ENCODE measurements at regions not wholly inside any gene's neighbourhood (a gene's known extent, or its start where the extent isn't known, plus 50 kb on each side); places are given as distances from the start of the nearest gene placed in this dataset.

DNA sequence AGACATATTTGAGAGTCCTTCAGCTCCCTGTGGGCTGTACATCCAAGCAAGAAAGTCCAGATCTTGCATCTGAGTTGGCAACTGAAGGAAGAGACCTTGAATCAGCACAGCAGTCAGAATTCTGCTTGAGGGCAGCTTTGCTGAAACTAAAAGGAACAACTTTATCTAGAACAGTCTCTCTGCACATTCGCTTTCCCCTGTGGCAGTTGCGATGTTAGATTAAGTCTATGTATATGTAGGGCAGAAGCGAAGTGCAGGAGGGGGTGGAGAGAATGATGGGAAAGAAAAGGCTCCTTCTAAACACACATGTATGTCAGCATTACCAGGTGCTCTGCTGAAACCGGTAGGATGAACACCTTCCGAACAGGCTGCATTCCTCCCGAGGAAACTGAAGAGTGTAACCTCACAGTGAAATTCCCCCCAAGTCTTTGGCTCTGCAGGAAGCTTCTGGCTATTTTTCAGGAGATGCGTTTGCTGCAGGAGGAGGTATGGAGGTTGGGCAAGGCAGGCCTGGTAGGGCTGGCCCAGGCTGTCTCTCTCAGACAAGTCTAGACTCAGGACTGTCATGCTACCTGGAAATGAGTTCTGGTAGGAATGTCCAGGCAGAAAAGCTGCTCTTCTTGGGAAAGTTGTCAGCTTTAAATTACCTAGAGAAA lies 70.0 kb upstream of the ATL2 start:
- ATAC-seq (ENCODE audit: low read depth) = no peak
- no peak for TF ChIP-seq CTCF (IDR thresholded peaks at IDR 0.05)
- Mint-ChIP-seq H3K4me3 (no peak overlapping the region), H3K36me3 (ENCODE audit: low read depth) (no peaks in the 10 kb centered on the region), H3K9me3 (no peaks in the 10 kb centered on the region), H3K27ac (no peak overlapping the region), H3K27me3 (peaks cover 8% of the 10 kb centered on the region), H3K4me1 (no peaks in the 10 kb centered on the region)
- ChIA-PET POLR2A (no interaction called here), CTCF (interaction anchor here (1.5 kb wide), 1 partner anchor 61 kb away, joined by 4 read pairs; no protein-coding TSS in a partner anchor)
- DNase-seq = no peak
- intact Hi-C loops (cut with micrococcal nuclease) = no loop called here

- no peak overlapping the region for H3K4me3 Mint-ChIP-seq
- no peak for TF ChIP-seq CTCF (IDR thresholded peaks at IDR 0.05)
- H3K27ac Mint-ChIP-seq = no peak overlapping the region
- no peaks in the 10 kb centered on the region for H3K36me3 Mint-ChIP-seq (ENCODE audit: low read depth)
- DNase-seq = no peak
- no peaks in the 10 kb centered on the region for H3K4me1 Mint-ChIP-seq
- peaks cover 10% of the 10 kb centered on the region for H3K27me3 Mint-ChIP-seq
- ChIA-PET CTCF (no interaction called here), POLR2A (no interaction called here)
- intact Hi-C loops (cut with micrococcal nuclease) = no loop called here
- ATAC-seq (ENCODE audit: low read depth) = no peak
- no peaks in the 10 kb centered on the region for H3K9me3 Mint-ChIP-seq
Measured at GRCh38 chr2:38446418-38446817, 69.3 kb upstream of the ATL2 start.

DNA sequence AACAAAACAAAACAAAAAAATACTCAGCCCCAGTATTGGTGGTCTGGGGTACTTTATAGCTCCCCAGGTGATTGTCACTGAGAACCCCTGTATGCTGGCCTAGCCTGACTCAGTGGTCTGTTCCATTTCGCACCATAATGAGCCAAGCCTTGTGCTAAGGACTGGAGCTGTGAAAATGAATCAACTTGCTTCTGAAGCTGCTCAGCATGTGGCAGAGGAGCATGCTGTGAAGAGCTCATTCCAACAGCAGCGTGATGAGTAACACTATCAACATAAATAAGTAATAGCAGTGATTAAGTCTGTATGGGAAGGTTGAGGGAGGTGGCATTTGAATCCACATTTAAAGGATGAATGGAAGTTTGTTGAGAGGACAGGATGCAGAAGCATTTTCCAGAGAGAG lies 67.2 kb upstream of the ATL2 start:
- ChIA-PET CTCF (no interaction called here), POLR2A (no interaction called here)
- Mint-ChIP-seq H3K27me3 (peaks cover 18% of the 10 kb centered on the region), H3K4me1 (no peaks in the 10 kb centered on the region), H3K27ac (no peak overlapping the region), H3K4me3 (no peak overlapping the region), H3K9me3 (no peaks in the 10 kb centered on the region), H3K36me3 (ENCODE audit: low read depth) (no peaks in the 10 kb centered on the region)
- intact Hi-C loops (cut with micrococcal nuclease) = no loop called here
- TF ChIP-seq CTCF (IDR thresholded peaks at IDR 0.05) = no peak
- ATAC-seq (ENCODE audit: low read depth) = no peak
- no peak for DNase-seq

GRCh38 chr2:38442643-38443541 lies 65.8 kb upstream of the ATL2 start:
- Mint-ChIP-seq H3K27me3 (peaks cover 18% of the 10 kb centered on the region), H3K36me3 (ENCODE audit: low read depth) (no peaks in the 10 kb centered on the region), H3K9me3 (no peaks in the 10 kb centered on the region), H3K27ac (no peak overlapping the region), H3K4me1 (no peaks in the 10 kb centered on the region), H3K4me3 (no peak overlapping the region)
- no peak for TF ChIP-seq CTCF (IDR thresholded peaks at IDR 0.05)
- ATAC-seq (ENCODE audit: low read depth) (no peak), DNase-seq (no peak)
- CTCF ChIA-PET = no interaction called here
- POLR2A ChIA-PET = no interaction called here
- intact Hi-C loops (cut with micrococcal nuclease) = no loop called here

GRCh38 chr2:38441346-38441745 lies 64.3 kb upstream of the ATL2 start:
- TF ChIP-seq CTCF (IDR thresholded peaks at IDR 0.05) = no peak
- no peaks in the 10 kb centered on the region for H3K9me3 Mint-ChIP-seq
- ATAC-seq (ENCODE audit: low read depth) (no peak), DNase-seq (no peak)
- no peak overlapping the region for H3K27ac Mint-ChIP-seq
- CTCF ChIA-PET = no interaction called here
- H3K4me1 Mint-ChIP-seq = no peaks in the 10 kb centered on the region
- no peak overlapping the region for H3K4me3 Mint-ChIP-seq
- H3K36me3 Mint-ChIP-seq (ENCODE audit: low read depth) = no peaks in the 10 kb centered on the region
- intact Hi-C loops (cut with micrococcal nuclease) = no loop called here
- H3K27me3 Mint-ChIP-seq = peaks cover 18% of the 10 kb centered on the region
- POLR2A ChIA-PET = no interaction called here

Data from activated B cell treated with CpG ODN at 0.5 μM for 24 hours (primary cell).